ENCODE measurements at regions not wholly inside any gene's neighbourhood (a gene's known extent, or its start where the extent isn't known, plus 50 kb on each side); places are given as distances from the start of the nearest gene placed in this dataset.

- H3K27ac ChIP-seq (ENCODE audit: control insufficient read depth, insufficient read depth, low read length): no peak overlapping the region
- dilution Hi-C loops (cut with MboI; ENCODE audit: extremely low pct_ligation_motif_present, low sequenced_read_pairs): no loop called here
- H3K27me3 ChIP-seq (ENCODE audit: control insufficient read depth, extremely low read depth, insufficient read depth, low read length): no peaks in the 10 kb centered on the region
- no peak for TF ChIP-seq EZH2 (IDR thresholded peaks at IDR 0.05; ENCODE audit: low read length)
- TF ChIP-seq, protein P1, sequence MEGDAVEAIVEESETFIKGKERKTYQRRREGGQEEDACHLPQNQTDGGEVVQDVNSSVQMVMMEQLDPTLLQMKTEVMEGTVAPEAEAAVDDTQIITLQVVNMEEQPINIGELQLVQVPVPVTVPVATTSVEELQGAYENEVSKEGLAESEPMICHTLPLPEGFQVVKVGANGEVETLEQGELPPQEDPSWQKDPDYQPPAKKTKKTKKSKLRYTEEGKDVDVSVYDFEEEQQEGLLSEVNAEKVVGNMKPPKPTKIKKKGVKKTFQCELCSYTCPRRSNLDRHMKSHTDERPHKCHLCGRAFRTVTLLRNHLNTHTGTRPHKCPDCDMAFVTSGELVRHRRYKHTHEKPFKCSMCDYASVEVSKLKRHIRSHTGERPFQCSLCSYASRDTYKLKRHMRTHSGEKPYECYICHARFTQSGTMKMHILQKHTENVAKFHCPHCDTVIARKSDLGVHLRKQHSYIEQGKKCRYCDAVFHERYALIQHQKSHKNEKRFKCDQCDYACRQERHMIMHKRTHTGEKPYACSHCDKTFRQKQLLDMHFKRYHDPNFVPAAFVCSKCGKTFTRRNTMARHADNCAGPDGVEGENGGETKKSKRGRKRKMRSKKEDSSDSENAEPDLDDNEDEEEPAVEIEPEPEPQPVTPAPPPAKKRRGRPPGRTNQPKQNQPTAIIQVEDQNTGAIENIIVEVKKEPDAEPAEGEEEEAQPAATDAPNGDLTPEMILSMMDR (optimal IDR thresholded peaks at IDR 0.05 in 1 of 3, IDR thresholded peaks at IDR 0.05 in 1 of 3, conservative IDR thresholded peaks at IDR 0.05 in 1 of 3; ENCODE audit: extremely low read depth in 1 of 3, insufficient read depth in 2 of 3, low read length in 3 of 3): no peak
- no peak overlapping the region for H3K4me2 ChIP-seq (ENCODE audit: control insufficient read depth, extremely low read depth, insufficient read depth, low read depth, low read length)
- no peak for DNase-seq (ENCODE audit: low read depth, low spot score)
- H3K9me1 ChIP-seq (ENCODE audit: control insufficient read depth, extremely low read depth, insufficient read depth, low read length): no peaks in the 10 kb centered on the region
- no peaks in the 10 kb centered on the region for H4K20me1 ChIP-seq (ENCODE audit: control insufficient read depth, extremely low read depth, insufficient read depth, low read length)
- H3K4me3 ChIP-seq (ENCODE audit: control insufficient read depth in 2 of 3, extremely low read depth in 1 of 3, insufficient read depth in 2 of 3, low read depth in 1 of 3, low read length in 3 of 3): no peak overlapping the region
- H3K4me1 ChIP-seq (ENCODE audit: control insufficient read depth, extremely low read depth, insufficient read depth, low read length): no peaks in the 10 kb centered on the region
- no peak for FAIRE-seq
- no peaks in the 10 kb centered on the region for H3K79me2 ChIP-seq (ENCODE audit: control insufficient read depth, insufficient read depth, low read length)
- no peaks in the 10 kb centered on the region for H3K36me3 ChIP-seq (ENCODE audit: control insufficient read depth in 2 of 2, extremely low read depth in 1 of 2, insufficient read depth in 2 of 2, low read length in 2 of 2)
- no peaks in the 10 kb centered on the region for H3K9me3 ChIP-seq (ENCODE audit: control insufficient read depth, low read depth, low read length)
- no peak overlapping the region for H2AFZ ChIP-seq (ENCODE audit: control insufficient read depth, low read length)
- H3K9ac ChIP-seq (ENCODE audit: control insufficient read depth, extremely low read depth, insufficient read depth, low read length): no peak overlapping the region
Measured at GRCh38 chr3:176780766-176781165, 416.5 kb downstream of the TBL1XR1 start.

DNA sequence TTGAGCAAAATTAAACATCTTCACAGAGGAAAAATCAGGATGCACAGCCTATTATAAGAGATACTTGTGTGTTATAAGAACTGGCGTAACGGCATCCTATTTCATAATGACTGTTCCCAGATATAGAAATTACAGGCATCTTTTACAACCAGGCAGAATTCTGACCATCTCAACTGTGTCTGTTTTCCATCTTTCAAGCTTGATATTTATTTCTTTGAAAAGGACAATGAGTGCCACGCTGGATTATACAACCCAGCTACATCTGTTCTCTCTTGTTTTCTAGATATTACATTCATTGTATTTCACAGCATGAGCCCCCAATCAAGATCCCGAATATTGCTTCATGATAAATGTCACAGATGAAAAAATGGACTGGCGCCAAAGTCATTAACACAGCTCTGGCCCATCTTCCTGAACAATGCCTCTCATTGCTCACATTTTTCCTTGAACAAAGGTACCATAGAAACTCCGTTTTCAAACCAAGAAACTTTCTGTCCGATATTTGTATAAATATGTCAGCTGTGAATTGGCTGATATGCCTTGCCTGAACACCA, 420.6 kb downstream of the TBL1XR1 start:
- dilution Hi-C loops (cut with MboI; ENCODE audit: extremely low pct_ligation_motif_present, low sequenced_read_pairs): no loop called here
- Histone ChIP-seq H3K9me1 (ENCODE audit: control insufficient read depth, extremely low read depth, insufficient read depth, low read length) (no peaks in the 10 kb centered on the region), H3K9me3 (ENCODE audit: control insufficient read depth, low read depth, low read length) (no peaks in the 10 kb centered on the region), H3K79me2 (ENCODE audit: control insufficient read depth, insufficient read depth, low read length) (no peaks in the 10 kb centered on the region), H4K20me1 (ENCODE audit: control insufficient read depth, extremely low read depth, insufficient read depth, low read length) (no peaks in the 10 kb centered on the region), H3K4me2 (ENCODE audit: control insufficient read depth, extremely low read depth, insufficient read depth, low read depth, low read length) (no peak overlapping the region), H3K36me3 (ENCODE audit: control insufficient read depth in 2 of 2, extremely low read depth in 1 of 2, insufficient read depth in 2 of 2, low read length in 2 of 2) (no peaks in the 10 kb centered on the region), H3K27ac (ENCODE audit: control insufficient read depth, insufficient read depth, low read length) (no peak overlapping the region), H2AFZ (ENCODE audit: control insufficient read depth, low read length) (no peak overlapping the region), H3K9ac (ENCODE audit: control insufficient read depth, extremely low read depth, insufficient read depth, low read length) (no peak overlapping the region), H3K4me3 (ENCODE audit: control insufficient read depth in 2 of 3, extremely low read depth in 1 of 3, insufficient read depth in 2 of 3, low read depth in 1 of 3, low read length in 3 of 3) (no peak overlapping the region), H3K4me1 (ENCODE audit: control insufficient read depth, extremely low read depth, insufficient read depth, low read length) (no peaks in the 10 kb centered on the region), H3K27me3 (ENCODE audit: control insufficient read depth, extremely low read depth, insufficient read depth, low read length) (no peaks in the 10 kb centered on the region)
- FAIRE-seq: no peak
- TF ChIP-seq, protein P1 (optimal IDR thresholded peaks at IDR 0.05 in 1 of 3, IDR thresholded peaks at IDR 0.05 in 1 of 3, conservative IDR thresholded peaks at IDR 0.05 in 1 of 3; ENCODE audit: extremely low read depth in 1 of 3, insufficient read depth in 2 of 3, low read length in 3 of 3): no peak
- no peak for TF ChIP-seq EZH2 (IDR thresholded peaks at IDR 0.05; ENCODE audit: low read length)
- DNase-seq (ENCODE audit: low read depth, low spot score): no peak
